Fibroblast of mammary gland (primary cell): ENCODE measurements at regions not wholly inside any gene's neighbourhood (a gene's known extent, or its start where the extent isn't known, plus 50 kb on each side); places are given as distances from the start of the nearest gene placed in this dataset.

ENCODE experiments used
- DNase-seq: peaks from one replicate; pipeline ENCODE4 v3.0.0-alpha.2; 2010; ENCODE audit warnings: low read depth
- H3K4me3 ChIP-seq: 2 replicates; pipeline ENCODE4 v1.5.1; 2011; ENCODE audit warnings: low read depth, mild to moderate bottlenecking, low read length, moderate library complexity; ENCODE audit not compliant: control insufficient read depth
- CTCF ChIP-seq: conservative IDR thresholded peaks from 2 replicates; pipeline ENCODE4 v1.5.1; 2011; ENCODE audit warnings: low read depth, low read length, inconsistent platforms; ENCODE audit not compliant: control insufficient read depth, insufficient read depth

GRCh38 chr15:95454403-95455262 is 875.9 kb upstream of the NR2F2 start:
- DNase-seq = no peak
- no peak for TF ChIP-seq CTCF

GRCh38 chr15:95457520-95457919 is 873.0 kb upstream of the NR2F2 start:
- no peak for DNase-seq
- H3K4me3 ChIP-seq = no peak overlapping the region
- no peak for TF ChIP-seq CTCF

More at GRCh38 chr15:95454403-95455262, 875.9 kb upstream of the NR2F2 start:
- no peak overlapping the region for H3K4me3 ChIP-seq

GRCh38 chr15:95458721-95459120 is 871.8 kb upstream of the NR2F2 start:
- TF ChIP-seq CTCF = no peak
- no peak overlapping the region for H3K4me3 ChIP-seq
- peak; percentile 16 for DNase-seq

GRCh38 chr15:95459273-95459672 is 871.2 kb upstream of the NR2F2 start:
- no peak for TF ChIP-seq CTCF
- no peak overlapping the region for H3K4me3 ChIP-seq
- DNase-seq = peak; percentile 67

- no peak for DNase-seq
- no peak overlapping the region for H3K4me3 ChIP-seq
- no peak for TF ChIP-seq CTCF
Measured at GRCh38 chr15:95464509-95464908, 866.0 kb upstream of the NR2F2 start.

- no peak for DNase-seq
- no peak for TF ChIP-seq CTCF
- H3K4me3 ChIP-seq = no peak overlapping the region
Measured at GRCh38 chr15:95468820-95469219, 861.7 kb upstream of the NR2F2 start.

- DNase-seq = no peak
- no peak for TF ChIP-seq CTCF
- H3K4me3 ChIP-seq = no peak overlapping the region
Measured at GRCh38 chr15:95469496-95470000, 861.0 kb upstream of the NR2F2 start.
